22Rv1 (cell line): ENCODE measurements at regions not wholly inside any gene's neighbourhood (a gene's known extent, or its start where the extent isn't known, plus 50 kb on each side); places are given as distances from the start of the nearest gene placed in this dataset.

Experiments used
- H3K27ac ChIP-seq: fragments of 450-650 bp; 2 replicates; pipeline ENCODE4 v1.5.1; 2017
- CTCF ChIP-seq: fragments of 450-650 bp; IDR thresholded peaks from 2 replicates; pipeline ENCODE4 v1.5.1; 2017; ENCODE audit warnings: mild to moderate bottlenecking
- ZFX ChIP-seq: fragments of 450-650 bp; IDR thresholded peaks from 2 replicates; pipeline ENCODE4 v1.6.1; 2017; ENCODE audit warnings: antibody characterized with exemption, borderline replicate concordance

GRCh38 chr7:155244675-155245074 is 53.0 kb upstream of the INSIG1 start:
- H3K27ac ChIP-seq = no peak overlapping the region
- no peak for TF ChIP-seq CTCF
- TF ChIP-seq ZFX = no peak

GRCh38 chr7:155247479-155248365 is 50.0 kb upstream of the INSIG1 start:
- no peak for TF ChIP-seq ZFX
- no peak for TF ChIP-seq CTCF
- no peak overlapping the region for H3K27ac ChIP-seq
